T-helper 1 cell treated with Interleukin-12 subunit alpha and Interleukin-12 subunit beta and Interleukin-4 antibody, amounts not matched to agents 30 μg/mL and 1 μg/mL, for 36 hours (primary cell): ENCODE measurements at regions not wholly inside any gene's neighbourhood (a gene's known extent, or its start where the extent isn't known, plus 50 kb on each side); places are given as distances from the start of the nearest gene placed in this dataset.
A peak's percentile ranks its signal among the peaks of the same experiment; 100 is the strongest.
"Not testable (repeated sequence)": the region's sequence is repeated elsewhere in the genome, so short reads cannot be mapped to it uniquely, and the experiment has no call there.

Source experiments
- H3K27ac Mint-ChIP-seq: one replicate; pipeline ENCODE4 v1.8.0; 2021; ENCODE audit warnings: mild to moderate bottlenecking, mixed read lengths
- H3K27me3 Mint-ChIP-seq: one replicate; pipeline ENCODE4 v1.8.0; 2021; ENCODE audit warnings: low read depth, mixed read lengths
- H3K36me3 Mint-ChIP-seq: one replicate; pipeline ENCODE4 v1.8.0; 2021; ENCODE audit warnings: low read depth, mixed read lengths
- H3K4me1 Mint-ChIP-seq: one replicate; pipeline ENCODE4 v1.8.0; 2021; ENCODE audit warnings: low read depth, mixed read lengths
- H3K4me3 Mint-ChIP-seq: one replicate; pipeline ENCODE4 v1.8.0; 2021; ENCODE audit warnings: mild to moderate bottlenecking, moderate library complexity, mixed read lengths
- H3K9me3 Mint-ChIP-seq: one replicate; pipeline ENCODE4 v1.8.0; 2021; ENCODE audit warnings: mixed read lengths

DNA sequence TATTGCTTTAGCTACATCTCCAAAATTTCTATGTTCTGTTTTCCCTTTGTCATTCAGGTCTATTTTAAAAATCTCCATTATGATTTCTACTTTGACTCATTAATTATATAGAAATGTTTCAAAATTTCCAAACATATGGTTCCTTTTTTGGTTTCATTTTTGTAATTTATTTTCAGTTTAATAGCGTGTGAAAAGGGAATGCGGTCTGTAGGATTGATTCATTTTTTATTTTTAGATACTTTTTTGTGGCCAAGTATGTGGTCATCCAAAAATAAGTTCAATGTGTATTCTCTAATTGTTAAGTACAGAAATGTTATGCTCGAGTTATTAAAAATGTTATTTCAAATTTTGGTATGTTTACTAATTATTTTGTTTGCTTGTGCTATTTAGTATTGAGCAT is 72.5 kb upstream of the ANKRD1 start:
- Mint-ChIP-seq H3K27me3 (peaks cover 9% of the 10 kb centered on the region), H3K4me3 (no peak overlapping the region), H3K36me3 (no peaks in the 10 kb centered on the region), H3K9me3 (no peaks in the 10 kb centered on the region), H3K27ac (no peak overlapping the region), H3K4me1 (no peaks in the 10 kb centered on the region)

DNA sequence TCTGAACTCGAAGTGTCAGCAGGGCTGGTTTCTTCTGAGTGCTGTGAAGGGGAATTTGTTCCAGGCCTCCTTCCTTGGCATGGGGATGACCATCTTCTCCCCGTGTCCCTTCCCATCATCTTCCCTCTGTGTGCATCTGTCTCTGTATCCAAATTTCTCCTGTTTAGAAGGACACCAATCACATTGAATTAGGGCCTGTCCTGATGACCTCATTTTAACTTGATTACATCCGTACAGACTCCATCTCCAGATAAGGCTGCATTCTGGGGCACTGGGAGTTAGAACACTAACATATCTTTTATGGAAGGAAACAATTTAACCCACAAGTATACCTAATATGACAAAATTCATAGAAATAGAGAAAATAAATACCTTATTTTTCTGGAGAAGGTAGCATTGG is 76.8 kb upstream of the ANKRD1 start:
- Mint-ChIP-seq H3K27me3 (peaks cover 9% of the 10 kb centered on the region), H3K4me1 (no peaks in the 10 kb centered on the region), H3K36me3 (no peaks in the 10 kb centered on the region), H3K9me3 (no peaks in the 10 kb centered on the region), H3K27ac (no peak overlapping the region), H3K4me3 (no peak overlapping the region)

DNA sequence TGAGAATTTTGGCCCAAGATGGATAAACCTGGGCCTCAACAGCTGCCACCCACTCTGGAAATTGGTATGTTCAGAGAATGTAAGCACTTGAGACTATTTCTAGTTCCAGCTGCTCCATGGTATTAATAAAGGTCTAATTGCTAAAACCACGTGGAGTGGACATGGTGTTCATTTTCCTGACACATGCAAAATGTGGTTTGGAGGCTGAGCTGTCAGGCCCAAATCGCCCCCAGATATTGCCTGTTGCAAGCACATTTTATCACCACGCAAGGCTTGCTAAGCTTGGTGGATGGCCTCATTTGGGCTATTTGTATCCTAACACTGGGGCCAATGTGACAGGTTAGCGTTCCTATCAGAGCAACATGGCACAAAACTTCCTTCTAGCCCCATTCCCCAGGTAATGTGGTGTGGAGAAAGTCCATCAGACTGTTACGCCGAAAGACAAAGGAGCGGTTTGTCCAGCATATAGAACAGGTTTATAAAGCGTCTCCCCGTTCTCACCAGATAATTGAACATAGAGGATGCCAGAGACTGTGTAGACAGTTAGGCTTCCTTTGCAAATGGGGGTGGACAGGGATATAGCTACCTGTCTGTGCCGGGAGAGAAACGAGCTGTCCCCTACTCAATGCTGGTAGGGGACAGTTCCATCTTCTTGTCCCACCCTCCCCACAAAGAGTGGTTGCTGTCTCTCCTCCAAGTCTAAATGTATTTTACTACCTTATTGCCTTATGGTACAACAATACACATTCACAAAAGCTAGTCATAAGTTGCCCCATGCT is 78.0 kb upstream of the ANKRD1 start:
- H3K27me3 Mint-ChIP-seq: peaks cover 5% of the 10 kb centered on the region
- no peak overlapping the region for H3K27ac Mint-ChIP-seq
- H3K4me3 Mint-ChIP-seq: no peak overlapping the region
- no peaks in the 10 kb centered on the region for H3K9me3 Mint-ChIP-seq
- H3K36me3 Mint-ChIP-seq: no peaks in the 10 kb centered on the region
- no peaks in the 10 kb centered on the region for H3K4me1 Mint-ChIP-seq

DNA sequence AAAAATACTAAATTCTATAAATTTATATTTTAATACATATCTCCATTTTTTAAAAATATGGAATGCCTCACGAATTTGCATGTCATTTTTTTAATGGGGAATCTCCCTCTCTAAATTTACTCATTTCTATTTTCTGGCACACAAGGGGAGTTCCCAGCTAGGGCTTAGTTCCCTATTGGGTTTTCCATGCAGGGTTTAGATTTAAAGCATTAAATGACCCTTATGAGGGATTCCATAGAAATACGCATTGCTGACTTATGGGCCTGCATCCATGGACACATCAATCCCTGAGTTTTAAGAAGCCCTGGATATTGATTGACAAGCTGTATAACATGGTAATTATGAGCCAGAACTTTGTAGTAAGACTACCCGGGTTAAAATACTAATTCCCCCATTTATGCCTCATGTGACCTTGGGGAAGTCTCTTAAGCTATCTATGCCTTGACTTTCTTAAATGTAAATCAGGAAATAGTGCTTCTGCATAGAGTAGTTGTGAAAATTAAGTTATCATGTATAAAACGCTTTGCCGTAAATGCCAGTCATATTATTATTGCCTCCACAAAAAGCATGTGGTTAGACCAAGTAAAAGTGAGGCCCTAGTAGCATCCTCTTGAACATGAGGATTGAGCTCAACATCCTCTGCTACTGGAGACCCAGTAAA is 78.8 kb upstream of the ANKRD1 start:
- Mint-ChIP-seq H3K4me3 (no peak overlapping the region), H3K9me3 (no peaks in the 10 kb centered on the region), H3K4me1 (no peaks in the 10 kb centered on the region), H3K36me3 (no peaks in the 10 kb centered on the region), H3K27ac (no peak overlapping the region), H3K27me3 (peaks cover 1% of the 10 kb centered on the region)

DNA sequence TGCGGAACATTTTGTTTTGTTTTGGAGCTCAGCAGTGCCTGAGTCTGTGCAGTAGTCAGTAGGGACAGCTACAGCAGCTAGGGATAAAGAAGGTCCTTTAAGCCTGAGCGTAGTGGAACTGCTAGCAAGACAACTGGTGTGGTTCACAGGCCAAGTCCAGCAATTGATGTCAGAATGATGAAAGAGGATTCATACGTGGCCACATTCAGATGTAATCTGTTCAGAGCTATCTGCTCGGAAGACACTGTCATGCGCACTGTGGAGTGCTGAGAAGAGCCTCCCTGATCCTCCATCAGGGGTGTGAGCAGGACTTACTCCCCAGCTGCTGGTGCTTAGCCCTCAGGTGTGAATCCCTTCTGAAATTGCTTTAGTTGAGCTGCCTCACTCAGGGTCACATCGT is 79.6 kb upstream of the ANKRD1 start:
- Mint-ChIP-seq H3K4me3 (no peak overlapping the region), H3K27ac (no peak overlapping the region), H3K4me1 (no peaks in the 10 kb centered on the region), H3K9me3 (no peaks in the 10 kb centered on the region), H3K36me3 (no peaks in the 10 kb centered on the region), H3K27me3 (peaks cover 8% of the 10 kb centered on the region)

DNA sequence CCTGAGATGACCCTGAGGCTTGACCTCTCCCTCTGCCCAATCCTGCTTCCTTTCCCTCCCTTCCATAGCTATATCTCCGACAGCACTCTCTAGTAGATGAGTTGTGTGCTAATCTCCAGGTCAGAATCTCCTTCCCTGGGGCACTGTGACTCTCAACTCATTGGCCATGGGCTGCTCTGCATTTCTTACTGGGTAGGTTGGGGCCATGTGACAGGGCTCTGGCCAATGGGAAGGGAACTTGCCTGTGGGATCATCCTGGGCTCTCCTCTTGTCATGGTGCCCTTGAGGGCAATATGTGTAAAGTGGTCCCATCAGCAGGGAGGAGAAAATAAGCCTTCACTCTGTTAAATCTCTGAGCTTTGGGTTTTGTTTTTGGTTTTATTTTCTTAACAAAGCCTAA is 80.1 kb upstream of the ANKRD1 start:
- peaks cover 9% of the 10 kb centered on the region for H3K27me3 Mint-ChIP-seq
- H3K9me3 Mint-ChIP-seq: no peaks in the 10 kb centered on the region
- H3K36me3 Mint-ChIP-seq: no peaks in the 10 kb centered on the region
- no peak overlapping the region for H3K27ac Mint-ChIP-seq
- no peaks in the 10 kb centered on the region for H3K4me1 Mint-ChIP-seq
- no peak overlapping the region for H3K4me3 Mint-ChIP-seq

DNA sequence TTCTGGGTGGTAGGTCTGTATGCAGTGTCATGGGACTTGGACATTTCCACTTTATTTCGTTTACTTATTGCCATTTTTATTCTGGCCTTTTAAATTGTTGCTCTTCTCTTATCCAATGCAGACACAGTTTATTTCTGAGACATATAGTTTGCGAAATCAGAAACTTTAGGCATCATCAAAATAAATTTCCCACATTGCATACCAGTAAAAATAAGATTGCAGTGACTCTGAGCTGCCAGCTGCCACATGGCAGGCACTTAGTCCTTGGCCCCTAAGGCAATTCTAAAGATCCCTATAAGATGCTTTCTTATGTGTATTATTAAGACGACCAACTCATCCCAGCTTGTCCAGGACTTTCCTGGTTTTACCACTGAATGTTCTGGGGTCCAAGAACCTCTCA is 81.8 kb upstream of the ANKRD1 start:
- H3K4me1 Mint-ChIP-seq: peaks cover 12% of the 10 kb centered on the region
- no peak overlapping the region for H3K27ac Mint-ChIP-seq
- no peaks in the 10 kb centered on the region for H3K36me3 Mint-ChIP-seq
- H3K9me3 Mint-ChIP-seq: no peaks in the 10 kb centered on the region
- H3K4me3 Mint-ChIP-seq: no peak overlapping the region
- peaks cover 9% of the 10 kb centered on the region for H3K27me3 Mint-ChIP-seq

DNA sequence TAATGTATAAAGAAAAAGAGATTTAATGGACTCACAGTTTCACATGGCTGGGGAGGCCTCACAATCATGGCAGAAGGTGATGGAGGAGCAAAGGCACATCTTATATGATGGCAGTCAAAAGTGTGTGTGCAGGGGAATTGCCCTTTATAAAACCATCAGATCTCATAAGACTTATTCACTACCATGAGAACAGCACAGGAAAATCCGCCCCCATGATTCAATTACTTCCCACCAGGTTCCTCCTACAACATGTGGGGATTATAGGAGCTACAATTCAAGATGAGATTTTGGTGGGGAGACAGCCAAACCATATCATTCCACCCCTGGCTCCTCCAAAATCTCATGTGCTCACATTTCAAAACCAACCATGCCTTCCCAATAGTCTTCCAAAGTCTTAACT is 82.5 kb upstream of the ANKRD1 start:
- not testable (repeated sequence) for H3K4me3 Mint-ChIP-seq, H3K36me3 Mint-ChIP-seq, H3K27me3 Mint-ChIP-seq, H3K27ac Mint-ChIP-seq, H3K9me3 Mint-ChIP-seq
- peaks cover 18% of the 10 kb centered on the region for H3K4me1 Mint-ChIP-seq

DNA sequence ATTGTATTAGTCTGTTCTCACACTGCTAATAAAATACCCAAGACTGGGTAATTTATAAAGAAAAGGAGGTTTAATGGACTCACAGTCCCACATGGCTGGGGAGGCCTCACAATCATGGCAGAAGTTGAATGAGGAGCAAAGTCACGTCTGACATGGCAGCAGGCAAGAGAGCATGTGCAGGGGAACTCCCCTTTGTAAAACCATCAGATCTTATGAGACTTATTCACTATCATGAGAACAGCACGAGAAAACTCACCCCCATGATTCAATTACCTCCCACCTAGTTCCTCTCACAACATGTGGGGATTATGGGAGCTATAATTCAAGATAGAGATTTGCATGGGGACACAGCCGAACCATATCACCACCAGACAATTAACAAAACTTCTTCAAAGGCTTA is 84.4 kb upstream of the ANKRD1 start:
- H3K4me1 Mint-ChIP-seq: peaks cover 18% of the 10 kb centered on the region
- H3K27ac Mint-ChIP-seq, H3K36me3 Mint-ChIP-seq, H3K9me3 Mint-ChIP-seq, H3K4me3 Mint-ChIP-seq: not testable (repeated sequence)
- peaks cover 18% of the 10 kb centered on the region for H3K27me3 Mint-ChIP-seq

DNA sequence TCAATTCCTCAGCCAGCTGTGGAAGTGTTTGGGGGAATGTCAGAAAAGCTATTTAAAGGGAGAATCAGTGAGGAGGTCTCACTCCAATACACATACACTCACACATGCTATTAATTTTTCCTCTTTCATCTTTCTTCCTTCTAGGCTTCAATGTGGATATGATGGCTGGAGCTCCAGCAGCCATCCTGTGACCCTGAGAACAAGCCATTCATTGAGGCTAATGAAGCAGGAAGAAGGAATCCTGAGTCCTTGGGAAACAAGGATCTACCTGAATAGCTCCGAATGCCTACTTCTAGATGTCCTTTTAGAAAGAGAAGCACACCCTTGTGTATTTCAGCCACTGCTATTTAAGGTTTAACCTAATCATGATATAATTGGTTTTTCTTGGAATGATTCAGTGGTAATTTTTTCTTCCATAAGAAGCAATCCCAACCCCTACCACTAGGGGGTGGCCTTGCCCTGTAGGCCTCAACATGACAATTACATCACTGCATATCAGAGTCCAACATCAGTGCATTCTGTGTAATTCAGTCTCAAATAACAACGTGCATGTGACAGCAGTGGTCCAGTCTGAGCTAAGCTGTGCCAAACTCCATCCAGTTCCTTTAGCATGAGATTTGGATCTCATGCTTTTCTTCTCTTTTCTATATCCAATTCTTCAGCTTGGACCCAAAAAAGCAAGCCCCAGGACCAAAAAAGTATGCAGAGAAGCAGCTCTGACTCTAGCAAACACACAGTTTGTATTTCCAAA is 85.3 kb upstream of the ANKRD1 start:
- H3K27ac Mint-ChIP-seq: peak overlapping the region; percentile 52
- H3K27me3 Mint-ChIP-seq: peaks cover 23% of the 10 kb centered on the region
- H3K9me3 Mint-ChIP-seq: no peaks in the 10 kb centered on the region
- no peak overlapping the region for H3K4me3 Mint-ChIP-seq
- peaks cover 18% of the 10 kb centered on the region for H3K4me1 Mint-ChIP-seq
- no peaks in the 10 kb centered on the region for H3K36me3 Mint-ChIP-seq

DNA sequence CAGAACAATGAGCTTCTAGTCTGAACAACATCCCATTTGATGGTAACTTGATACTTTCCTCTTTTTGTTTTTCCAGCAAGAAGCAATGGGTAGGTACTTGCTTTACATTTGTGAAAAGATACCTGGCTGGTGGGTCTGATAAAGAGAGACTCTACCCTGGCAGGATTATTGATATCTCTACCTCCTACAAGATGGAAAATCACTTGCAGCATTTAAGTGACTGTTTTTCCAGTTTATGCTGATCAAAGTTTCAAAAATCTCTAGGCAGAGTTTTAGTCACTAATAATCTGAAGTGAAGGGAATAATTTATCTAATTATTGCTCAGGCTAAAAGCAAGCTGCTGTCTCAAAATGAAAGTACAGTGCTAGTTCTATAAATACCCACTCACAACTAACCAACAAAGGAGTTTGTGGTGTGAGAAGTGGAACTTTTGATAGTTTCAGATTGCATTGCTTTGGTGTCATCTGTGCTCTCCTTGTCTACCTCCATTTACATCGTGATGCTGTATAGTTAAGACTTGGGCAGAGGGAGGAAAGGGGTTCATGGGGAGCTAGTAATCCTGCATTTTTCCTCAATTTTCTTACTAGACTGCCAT is 86.0 kb upstream of the ANKRD1 start:
- peaks cover 18% of the 10 kb centered on the region for H3K4me1 Mint-ChIP-seq
- no peaks in the 10 kb centered on the region for H3K9me3 Mint-ChIP-seq
- no peaks in the 10 kb centered on the region for H3K36me3 Mint-ChIP-seq
- H3K27ac Mint-ChIP-seq: no peak overlapping the region
- H3K27me3 Mint-ChIP-seq: peaks cover 26% of the 10 kb centered on the region
- peak overlapping the region; percentile 3 for H3K4me3 Mint-ChIP-seq

DNA sequence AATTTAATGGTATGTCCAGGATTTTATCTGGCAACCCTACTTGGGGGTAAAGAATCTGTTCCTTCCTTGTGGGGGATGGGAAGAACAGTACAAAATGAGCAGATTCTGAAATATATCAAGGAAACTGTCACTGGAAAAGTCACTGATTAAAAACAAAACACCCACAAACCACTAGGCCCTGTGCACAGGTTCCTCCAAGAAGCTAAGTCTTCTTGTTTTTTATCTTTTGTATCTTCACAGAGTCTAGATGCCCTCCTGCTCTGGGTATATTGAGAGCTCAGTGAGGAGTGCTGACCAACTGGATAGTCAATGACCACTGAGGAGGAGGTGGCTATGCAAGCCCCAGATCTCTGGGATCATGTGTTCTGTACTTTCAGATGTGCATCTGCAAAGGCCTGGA is 86.8 kb upstream of the ANKRD1 start:
- Mint-ChIP-seq H3K27ac (no peak overlapping the region), H3K27me3 (peaks cover 33% of the 10 kb centered on the region), H3K4me1 (peaks cover 18% of the 10 kb centered on the region), H3K36me3 (no peaks in the 10 kb centered on the region), H3K9me3 (no peaks in the 10 kb centered on the region), H3K4me3 (no peak overlapping the region)

DNA sequence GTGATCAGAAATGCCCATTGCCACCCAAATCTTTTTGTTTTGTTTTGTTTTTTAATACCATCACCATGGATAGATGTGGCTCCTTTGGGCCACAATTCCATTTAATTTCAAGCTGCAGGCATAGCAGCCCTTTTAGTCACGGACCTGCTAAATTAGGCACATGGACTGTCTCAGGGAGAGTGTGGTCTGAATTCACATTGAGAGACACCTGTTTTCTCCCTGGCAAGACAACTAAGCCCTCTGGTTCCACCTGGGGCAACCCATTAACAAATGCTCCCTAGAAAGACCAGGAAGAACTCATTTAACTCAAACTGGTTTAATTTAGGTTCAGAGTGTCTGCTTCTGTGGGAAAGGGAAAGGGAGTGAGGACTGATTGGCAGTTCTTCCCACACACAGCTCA is 88.2 kb upstream of the ANKRD1 start:
- Mint-ChIP-seq H3K36me3 (no peaks in the 10 kb centered on the region), H3K27me3 (peaks cover 45% of the 10 kb centered on the region), H3K4me3 (no peak overlapping the region), H3K27ac (no peak overlapping the region), H3K4me1 (peaks cover 18% of the 10 kb centered on the region), H3K9me3 (no peaks in the 10 kb centered on the region)

DNA sequence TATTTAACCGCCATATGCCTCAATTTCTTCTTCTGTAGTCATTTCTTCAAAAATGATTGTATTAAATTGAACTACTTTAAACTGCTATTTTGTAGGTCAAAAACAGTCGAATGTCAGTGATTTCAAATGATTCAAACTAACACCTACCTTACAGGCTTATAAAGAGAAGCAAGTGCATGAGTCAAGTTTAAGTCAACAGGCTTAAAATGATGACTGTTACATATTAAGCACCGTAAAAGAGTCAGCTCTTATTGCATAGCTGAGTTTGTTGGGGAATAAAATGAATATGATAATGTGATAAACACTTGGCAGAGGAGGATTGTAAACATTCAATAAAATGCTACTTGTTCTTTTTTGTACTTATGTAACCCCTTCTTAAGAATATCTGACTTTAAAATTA is 90.1 kb upstream of the ANKRD1 start:
- Mint-ChIP-seq H3K4me1 (peaks cover 18% of the 10 kb centered on the region), H3K27ac (no peak overlapping the region), H3K9me3 (no peaks in the 10 kb centered on the region), H3K27me3 (peaks cover 39% of the 10 kb centered on the region), H3K4me3 (no peak overlapping the region), H3K36me3 (no peaks in the 10 kb centered on the region)

DNA sequence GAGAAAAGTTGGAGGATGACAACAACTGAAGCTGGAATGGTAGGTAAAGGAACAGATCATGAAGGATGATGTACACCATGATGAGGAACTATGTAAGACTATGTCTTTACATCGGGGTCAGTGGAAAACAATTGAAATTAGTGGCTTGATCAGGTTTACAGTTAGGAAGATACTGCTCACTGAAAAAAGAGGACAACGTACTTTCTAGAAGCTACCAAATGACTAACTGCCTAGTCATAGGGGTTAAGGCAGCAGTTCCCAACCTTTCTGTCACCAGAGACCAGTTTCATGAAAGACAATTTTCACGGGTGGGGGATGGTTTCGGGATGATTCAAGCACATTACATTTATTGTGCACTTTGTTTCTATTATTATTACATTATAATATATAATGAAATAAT is 91.6 kb upstream of the ANKRD1 start:
- Mint-ChIP-seq H3K4me1 (peaks cover 7% of the 10 kb centered on the region), H3K27ac (no peak overlapping the region), H3K36me3 (no peaks in the 10 kb centered on the region), H3K9me3 (no peaks in the 10 kb centered on the region), H3K27me3 (peaks cover 39% of the 10 kb centered on the region), H3K4me3 (no peak overlapping the region)
